KG1 (cell line): ENCODE measurements at regions not wholly inside any gene's neighbourhood (a gene's known extent, or its start where the extent isn't known, plus 50 kb on each side); places are given as distances from the start of the nearest gene placed in this dataset.
"Not testable (repeated sequence)": the region's sequence is repeated elsewhere in the genome, so short reads cannot be mapped to it uniquely, and the experiment has no call there.

Experiments
- DNase-seq: peaks from one replicate; lab custom pipeline; 2025; lab: John Stamatoyannopoulos, UW

DNA sequence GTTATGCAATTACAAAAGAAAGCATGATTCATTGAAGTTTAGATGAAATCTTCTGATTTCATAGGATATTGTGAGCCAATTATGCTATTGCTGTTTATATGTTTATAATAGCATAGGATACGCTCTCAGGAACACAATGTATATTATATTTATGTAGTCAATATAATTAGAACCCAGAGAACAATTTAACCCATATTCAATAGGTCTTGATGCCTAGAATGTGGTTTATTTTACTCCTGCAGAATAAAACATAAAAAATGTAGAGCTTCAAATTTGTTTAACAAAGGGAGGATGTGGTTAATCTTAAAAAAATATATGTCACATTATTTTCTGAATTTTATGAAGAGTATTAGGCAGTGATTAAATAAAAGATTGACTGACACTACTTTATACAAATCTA lies 380.8 kb upstream of the SPRY2 start:
- DNase-seq, result no peak

DNA sequence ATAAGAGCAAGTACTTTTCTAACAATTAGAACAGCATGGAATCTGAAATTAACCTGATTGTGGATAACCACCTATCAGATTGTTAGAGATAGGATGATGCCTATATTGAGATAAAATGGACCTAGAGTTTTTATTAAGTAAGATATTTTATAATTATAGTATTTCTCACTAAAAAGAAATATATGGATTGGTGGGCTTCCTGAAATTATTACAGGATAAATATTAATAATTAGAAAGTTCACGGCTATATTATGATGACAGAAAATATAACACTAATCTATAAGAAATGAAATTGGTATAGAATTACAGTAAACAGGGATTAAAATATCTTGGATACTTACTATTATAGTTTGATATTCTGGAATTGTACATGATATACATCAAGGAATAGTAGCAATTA lies 378.0 kb upstream of the SPRY2 start:
- DNase-seq, result no peak

DNA sequence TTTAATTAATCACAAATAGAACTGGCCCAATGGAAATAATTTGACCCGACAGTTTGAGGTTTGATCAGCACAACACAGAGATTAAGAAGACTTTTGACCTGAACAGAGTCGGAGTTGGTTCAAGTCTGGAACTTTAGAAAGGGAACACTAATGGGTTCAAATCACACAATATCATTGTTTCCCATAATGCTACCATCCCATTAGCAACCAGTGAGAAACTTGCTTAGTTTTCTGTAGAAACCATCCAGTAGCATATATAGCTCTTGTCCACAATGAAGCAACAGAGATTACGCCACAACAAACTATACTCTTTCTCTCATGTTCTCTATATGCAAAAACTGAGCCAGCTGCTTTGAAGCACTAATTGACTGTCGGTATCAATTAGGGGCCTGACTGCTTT lies 376.9 kb upstream of the SPRY2 start:
- no peak for DNase-seq

DNA sequence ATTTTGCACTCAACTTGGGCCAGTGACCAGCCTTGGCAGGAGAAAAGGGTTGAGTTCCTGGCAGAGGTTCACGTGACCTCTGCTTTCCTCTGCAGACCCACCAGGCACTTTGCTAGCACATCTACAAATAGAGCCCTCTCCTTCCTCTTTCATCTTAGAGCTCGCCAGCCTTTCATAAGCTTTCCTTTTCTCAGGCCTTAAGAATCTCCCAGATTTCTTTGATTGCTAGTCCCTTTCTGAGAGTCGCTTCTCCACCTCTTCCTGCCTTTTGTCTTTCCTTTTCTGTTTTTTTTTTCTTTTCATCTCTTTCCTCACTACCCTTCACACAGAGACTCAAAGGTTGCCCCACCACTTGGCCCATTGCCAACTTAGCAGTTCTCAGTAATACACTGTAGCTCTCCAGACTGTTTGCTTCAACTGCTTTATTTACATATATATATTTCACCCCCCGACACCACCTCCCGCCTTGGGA lies 375.7 kb upstream of the SPRY2 start:
- DNase-seq, result peak; percentile 18

DNA sequence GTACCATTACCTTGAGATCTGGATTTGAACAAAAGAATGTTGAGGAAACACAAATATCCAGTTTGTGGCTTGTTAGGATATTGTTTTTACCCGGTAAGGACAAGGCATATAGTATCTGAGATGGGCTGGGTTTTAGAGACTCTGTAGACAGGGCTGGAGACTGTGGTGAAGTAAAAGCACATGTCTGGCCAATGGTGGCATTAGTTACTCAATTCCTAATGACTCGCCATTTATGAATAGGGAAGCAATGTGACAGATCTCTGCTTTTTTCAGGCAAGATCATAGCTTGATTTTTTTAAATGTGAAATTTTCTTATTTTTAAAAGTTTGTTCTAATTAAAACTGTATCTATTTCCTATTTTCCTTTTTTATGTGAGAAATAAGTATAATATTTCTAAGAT lies 371.1 kb upstream of the SPRY2 start:
- DNase-seq, result no peak

DNA sequence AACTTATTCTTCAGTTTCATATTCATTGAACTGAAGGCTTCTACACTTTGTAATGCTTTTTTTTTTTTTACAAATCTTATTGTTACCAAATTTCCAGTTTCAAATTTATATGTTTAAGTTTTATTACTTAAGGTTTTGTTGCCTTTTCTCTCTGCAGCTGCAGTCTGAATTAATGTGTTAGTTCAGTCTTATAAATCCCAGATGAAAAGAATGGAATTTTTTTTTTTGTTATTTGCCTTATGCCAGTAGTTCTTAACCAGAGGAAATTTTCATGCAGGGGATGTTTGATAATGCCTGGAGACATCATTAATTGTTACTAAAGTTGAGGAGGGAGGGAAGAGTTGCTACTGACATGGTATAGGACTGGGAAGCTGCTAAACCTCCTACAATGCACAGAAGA lies 367.9 kb upstream of the SPRY2 start:
- no peak for DNase-seq

DNA sequence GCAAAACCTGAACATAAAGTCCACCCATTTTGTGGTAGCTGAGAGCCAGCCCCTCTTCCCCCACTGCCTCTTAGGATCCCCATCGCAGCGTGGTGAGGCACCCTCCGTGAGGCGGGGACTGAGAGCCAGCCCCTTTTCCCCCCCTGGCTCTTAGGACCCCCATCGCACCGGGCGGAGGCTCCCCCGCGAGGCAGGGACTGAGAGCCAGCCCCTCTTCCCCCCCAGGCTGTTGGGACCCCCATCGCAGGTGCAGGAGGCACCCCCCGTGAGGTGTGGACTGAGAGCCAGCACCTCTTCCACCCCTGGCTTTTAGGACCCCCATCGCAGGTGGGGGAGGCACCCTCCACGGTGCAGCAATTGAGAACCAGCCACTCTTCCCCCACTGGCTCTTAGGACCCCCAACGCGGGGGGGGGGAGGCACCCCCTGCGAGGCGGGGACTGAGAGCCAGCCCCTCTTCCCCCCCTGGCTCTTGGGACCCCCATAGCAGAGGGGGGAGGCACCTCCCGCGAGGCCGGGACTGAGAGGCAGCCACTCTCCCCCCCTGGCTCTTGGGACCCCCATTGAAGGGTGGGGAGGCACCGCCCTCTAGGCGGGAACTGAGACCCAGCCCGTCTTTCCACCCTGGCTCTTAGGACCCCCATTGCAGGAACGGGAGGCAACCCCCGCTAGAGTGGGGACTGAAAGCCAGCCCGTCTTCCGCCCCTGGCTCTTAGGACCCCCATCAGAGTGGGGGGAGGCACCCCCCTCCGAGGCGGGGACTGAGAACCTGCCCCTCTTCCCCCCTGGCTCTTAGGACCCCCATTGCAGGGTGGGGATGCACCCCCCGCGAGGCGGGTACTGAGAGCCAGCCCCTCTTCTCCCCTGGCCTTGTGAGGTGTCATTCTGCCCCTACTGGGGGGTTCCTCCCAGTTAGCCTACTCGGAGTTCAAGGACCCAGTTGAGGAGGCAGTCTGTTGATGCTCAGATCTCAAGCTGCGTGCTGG lies 366.4 kb upstream of the SPRY2 start:
- DNase-seq, result no peak

DNA sequence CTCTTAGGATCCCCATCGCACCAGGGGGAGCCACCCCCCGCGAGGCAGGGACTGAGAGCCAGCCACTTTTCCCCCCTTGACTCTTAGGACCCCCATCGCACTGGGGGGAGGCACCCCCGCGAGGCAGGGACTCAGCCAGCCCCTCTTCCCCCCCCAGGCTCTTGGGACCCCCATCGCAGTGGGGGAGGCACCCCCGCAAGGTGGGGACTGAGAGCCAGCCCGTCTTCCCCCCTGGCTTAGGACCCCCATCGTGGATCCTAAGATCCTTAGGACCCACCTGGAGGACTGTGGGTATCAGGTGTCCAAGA lies 365.2 kb upstream of the SPRY2 start:
- no peak for DNase-seq

DNA sequence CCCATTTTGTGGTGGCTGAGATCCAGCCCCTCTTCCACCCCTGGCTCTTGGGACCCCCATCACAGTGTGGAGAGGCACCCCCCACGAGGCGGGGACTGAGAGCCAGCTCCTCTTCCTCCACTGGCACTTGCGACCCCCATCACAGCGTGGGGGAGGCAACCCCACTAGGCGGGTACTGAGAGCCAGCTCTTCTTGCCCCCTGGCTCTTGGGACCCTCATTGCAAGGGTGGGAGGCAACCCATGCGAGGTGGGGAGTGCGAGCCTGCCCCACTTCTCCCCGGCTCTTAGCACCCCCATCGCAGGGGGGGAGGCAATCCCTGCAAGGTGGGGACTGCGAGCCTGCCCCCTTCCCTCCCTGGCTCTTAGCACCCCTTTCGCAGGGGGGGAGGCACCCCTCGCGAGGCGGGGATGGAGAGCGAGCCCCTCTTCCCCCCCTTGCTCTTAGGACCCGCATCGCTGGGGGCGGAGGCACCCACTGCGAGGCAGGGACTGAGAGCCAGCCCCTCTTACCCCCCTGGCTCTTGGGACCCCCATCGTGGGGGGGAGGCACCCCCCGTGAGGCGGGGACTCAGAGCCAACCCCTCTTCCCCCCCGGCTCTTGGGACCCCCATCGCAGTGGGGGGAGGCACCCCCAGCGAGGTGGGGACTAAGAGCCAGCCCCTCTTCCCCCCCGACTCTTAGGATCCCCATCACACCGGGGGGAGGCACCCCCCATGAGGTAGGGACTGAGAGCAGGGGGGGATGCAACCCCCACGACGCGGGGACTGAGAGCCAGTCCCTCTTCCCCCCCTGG lies 364.6 kb upstream of the SPRY2 start:
- no peak for DNase-seq

DNA sequence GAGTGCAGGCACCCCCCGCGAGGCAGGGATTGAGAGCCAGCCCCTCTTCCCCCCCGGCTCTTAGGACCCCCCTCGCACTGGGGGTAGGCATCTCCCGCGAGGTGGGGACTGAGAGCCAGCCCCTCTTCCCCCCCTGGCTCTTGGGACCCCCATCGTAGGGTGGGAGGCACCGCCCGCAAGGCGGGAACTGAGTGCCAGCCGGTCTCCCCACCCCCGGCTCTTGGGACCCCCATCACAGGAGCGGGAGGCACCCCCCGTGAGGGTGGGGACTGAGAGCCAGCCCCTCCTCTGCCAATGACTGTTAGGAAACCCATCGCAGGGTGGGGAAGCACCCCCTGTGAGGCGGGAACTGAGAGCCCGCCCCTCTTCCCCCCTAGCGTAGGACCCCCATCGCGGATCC lies 363.4 kb upstream of the SPRY2 start:
- DNase-seq, result no peak

DNA sequence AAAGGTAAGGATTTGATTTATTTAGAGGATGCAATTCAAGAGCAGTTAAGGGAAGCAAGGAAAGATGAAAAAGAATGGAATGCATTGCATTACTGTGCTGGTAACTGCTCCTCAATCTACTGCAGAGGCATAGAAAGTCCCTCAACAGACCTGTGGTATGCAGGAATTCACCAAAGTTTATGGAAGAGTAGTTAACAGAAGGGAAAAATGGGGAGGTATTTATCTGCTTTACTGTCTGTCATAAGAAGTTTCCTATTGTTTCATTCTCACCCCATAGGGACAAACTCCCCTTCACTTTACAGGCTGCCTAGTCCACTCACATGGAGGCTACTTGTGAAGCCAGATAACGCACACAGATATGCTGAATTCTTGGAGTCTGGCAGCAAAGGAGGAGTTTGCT lies 354.9 kb upstream of the SPRY2 start:
- no peak for DNase-seq

DNA sequence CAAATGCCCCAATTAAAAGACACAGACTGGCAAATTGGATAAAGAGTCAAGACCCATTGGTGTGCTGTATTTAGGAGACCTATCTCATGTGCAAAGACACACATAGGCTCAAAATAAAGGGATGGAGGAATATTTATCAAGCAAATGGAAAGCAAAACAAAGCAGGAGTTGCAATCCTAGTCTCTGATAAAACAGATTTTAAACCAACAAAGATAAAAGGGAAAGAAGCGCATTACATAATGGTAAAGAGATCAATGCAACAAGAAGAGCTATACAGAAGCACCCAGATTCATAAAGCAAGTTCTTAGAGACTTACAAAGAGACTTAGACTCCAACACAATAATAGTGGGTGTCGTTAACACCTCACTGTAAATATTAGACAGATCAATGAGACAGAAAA lies 350.9 kb upstream of the SPRY2 start:
- not testable (repeated sequence) for DNase-seq

DNA sequence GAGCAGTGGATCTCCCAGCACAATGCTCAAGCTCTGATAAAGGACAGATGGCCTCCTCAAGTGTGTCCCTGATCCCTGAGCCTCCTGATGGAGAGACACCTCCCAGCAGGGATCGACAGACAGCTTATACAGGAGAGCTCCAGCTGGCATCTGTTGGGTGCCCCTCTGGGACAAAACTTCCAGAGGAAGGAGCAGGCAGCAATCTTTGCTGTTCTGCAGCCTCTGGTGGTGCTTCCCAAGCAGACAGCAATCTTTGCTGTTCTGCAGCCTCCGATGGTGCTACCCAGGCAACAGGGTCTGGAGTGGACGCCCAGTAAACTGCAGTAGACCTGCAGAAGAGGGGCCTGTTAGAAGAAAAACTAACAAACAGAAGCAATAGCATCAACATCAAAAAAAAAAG lies 349.3 kb upstream of the SPRY2 start:
- no peak for DNase-seq

DNA sequence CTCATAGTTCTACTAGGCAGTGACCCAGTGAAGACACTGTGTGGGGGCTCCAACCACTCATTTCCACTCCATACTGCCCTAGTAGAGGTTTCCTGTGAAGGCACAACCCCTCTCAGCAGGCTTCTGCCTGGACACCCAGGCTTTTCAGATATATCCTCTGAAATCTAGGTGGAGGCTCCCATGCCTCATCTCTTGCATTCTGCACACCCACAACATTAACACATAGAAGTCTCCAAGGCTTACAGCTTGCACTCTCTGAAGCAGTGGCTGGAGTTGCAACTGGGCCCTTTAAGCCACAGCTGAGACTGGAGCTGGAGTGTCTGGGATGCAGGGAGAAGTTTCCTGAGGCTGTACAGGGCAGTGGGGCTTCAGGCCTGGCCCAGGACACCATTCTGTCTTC lies 347.7 kb upstream of the SPRY2 start:
- DNase-seq, result no peak

DNA sequence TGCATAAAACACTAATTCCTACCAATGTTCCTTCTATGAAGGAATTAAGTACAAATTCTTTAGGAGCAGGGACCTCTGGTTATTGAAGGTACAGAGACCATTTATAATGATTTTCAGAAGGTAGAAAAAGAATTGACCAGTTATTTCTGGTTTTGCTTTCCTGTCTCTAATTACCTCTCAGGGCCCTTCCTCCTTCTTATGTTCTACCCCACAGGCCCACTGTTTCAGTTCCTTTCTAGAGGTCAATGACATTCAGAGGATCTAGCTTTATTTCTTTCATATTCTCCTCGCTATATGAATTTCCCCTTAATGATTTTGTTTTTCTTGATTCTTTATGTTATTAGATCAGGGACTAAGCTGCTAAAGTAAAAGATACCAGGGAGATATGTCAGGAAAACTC lies 345.0 kb upstream of the SPRY2 start:
- DNase-seq, result no peak

DNA sequence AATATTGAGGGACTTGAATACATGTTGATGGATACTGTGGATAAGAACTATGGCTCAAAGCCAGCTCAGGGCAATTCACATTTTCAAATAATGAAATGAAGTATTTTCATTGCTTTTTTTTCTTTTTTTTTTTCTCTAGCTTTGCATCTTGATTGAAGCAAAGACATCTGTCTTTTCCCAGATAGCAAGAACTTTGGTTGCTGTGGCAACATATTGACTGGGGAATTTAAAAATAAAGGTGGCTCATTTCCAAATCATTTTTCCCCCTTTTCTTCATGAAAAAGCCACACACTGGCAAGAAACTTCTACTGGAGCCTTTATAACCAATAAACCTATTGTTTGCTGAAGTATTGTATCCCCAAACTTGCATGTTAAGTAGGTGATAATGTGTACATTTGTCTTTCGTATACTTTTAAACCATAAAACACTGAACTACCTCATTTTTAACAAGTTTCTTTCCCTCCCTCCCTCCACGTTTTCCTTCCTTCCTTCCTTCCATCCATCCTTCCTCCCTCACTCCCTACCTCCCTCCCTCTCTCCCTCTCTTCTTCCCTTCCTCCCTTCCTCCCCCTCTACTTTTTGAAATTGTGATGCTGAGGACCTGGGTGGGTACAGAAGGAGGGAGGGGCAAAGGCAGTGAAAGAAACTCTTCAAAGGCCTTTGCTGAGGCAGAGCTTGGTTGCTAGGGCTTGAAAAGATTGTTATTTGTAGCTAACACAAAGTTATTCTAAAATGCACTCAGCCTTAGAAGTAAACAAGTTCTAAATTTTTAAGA lies 343.5 kb upstream of the SPRY2 start:
- DNase-seq, result no peak

DNA sequence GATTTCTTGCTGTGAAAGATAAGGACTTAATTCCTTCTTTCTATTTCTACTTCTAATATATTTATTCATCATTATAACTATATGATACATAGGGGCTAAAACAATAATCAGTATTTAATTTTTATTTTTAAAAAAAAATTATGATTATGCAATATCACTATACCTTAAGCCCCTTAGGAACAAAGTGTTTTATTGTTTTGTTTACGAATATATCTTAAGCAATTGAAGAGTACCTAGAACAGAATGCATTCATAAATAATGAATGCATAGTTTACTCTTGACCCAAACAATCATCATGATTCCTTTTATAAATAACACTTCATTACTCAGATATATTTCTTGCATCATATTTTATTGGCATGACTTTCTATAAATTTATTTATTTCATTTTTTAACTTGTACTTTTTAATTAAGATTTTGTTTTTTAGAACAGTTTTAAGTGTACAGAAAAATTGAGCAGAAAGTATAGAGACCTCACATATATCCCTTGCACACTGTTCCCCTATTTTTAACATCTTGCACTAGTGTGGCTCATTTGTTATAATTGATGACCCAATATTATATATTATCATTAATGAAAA lies 339.9 kb upstream of the SPRY2 start:
- no peak for DNase-seq

DNA sequence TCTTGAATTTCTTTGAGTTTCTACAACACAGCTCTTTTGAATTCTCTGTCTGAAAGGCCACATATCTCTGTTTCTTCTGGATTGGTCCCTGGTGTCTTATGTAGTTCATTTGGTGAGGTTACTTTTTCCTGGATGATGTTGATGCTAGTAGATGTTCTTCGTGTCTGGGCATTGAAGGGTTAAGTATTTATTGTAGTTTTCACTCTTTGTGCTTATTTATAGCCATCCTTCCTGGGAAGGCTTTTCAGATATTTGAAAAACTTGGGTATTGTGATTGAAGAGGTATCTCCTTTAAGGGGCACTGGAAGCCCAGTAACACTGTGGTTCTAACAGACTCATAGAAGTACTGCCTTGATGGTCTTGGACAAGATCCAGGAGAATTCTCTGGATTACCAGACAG lies 338.5 kb upstream of the SPRY2 start:
- DNase-seq, result no peak

DNA sequence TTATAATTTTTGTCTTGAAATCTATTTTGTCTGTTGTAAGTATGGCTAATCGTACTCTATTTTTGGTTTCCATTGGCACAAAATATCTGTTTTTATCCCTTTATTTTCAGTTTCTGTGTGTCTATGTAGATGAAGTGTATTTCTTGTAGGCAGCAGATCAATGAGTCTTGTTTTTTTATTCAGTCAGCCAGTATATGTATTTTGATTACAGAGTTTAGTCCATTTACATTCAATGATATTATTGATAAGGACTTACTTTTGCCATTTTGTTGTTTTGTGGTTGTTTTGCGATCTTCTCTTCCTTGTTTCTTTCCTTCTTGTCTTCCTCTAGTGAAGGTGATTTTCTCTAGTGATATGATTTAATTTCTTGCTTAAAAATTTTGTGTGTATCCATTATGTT lies 336.3 kb upstream of the SPRY2 start:
- DNase-seq, result no peak

DNA sequence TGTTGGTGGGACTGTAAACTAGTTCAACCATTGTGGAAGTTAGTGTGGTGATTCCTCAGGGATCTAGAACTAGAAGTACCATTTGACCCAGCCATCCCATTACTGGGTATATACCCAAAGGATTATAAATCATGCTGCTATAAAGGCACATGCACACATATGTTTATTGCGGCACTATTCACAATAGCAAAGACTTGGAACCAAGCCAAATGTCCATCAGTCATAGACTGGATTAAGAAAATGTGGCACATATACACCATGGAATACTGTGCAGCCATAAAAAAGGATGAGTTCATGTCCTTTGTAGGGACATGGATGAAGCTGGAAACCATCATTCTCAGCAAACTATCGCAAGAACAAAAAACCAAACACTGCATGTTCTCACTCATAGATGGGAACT lies 334.5 kb upstream of the SPRY2 start:
- DNase-seq, result not testable (repeated sequence)

DNA sequence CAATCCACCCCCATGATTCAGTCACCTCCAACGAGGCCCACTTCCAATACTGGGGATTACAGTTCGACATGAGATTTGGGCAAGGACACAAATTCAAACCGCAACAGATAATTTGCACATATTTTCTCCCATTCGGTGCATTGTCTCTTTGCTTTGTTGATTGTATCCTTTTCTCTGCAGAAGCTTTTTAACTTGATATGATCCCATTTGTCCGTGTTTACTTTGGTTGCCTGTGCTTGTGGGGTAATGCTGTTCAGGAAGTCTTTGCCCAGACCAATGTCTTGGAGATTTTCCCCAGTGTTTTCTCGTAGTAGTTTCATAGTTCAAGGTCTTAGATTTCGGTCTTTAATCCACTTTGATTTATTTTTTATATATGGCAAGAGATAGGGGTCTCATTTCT lies 330.8 kb upstream of the SPRY2 start:
- DNase-seq, result no peak

DNA sequence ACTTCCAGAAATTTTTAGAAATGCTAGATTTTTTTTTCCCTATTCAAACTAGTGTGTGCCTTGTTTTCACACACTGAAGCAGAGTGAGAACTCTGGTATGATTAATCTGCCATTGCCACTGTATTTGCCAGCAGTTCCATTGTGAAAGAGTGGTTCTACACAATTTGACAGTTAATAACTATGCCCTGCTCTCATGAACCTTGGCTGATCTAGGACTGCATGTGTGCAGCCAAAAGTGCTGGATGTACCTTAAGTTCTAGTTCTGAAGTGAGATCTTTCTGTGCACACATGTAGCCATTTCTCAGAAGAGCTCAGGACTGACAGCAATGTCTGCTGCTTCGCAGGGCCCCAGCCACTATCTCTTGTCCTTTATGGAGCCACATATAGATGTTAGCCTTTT lies 328.2 kb upstream of the SPRY2 start:
- no peak for DNase-seq
